ENCODE measurements at regions not wholly inside any gene's neighbourhood (a gene's known extent, or its start where the extent isn't known, plus 50 kb on each side); places are given as distances from the start of the nearest gene placed in this dataset.
"Not testable (repeated sequence)": the region's sequence is repeated elsewhere in the genome, so short reads cannot be mapped to it uniquely, and the experiment has no call there.

- 82% methylated on average over 5 of the region's 5 CpGs for WGBS
- no peak overlapping the region for H3K4me3 ChIP-seq
- H3K36me3 ChIP-seq = no peaks in the 10 kb centered on the region
- intact Hi-C loops (cut with DNase I) = no loop called here
- DNase-seq (ENCODE audit: extremely low spot score) = no peak
- no peak for TF ChIP-seq POLR2AphosphoS5 (IDR thresholded peaks at IDR 0.05)
- TF ChIP-seq EP300 (IDR thresholded peaks at IDR 0.05) = no peak
- TF ChIP-seq POLR2A (IDR thresholded peaks at IDR 0.05; ENCODE audit: low read depth) = no peak
- TF ChIP-seq CTCF (IDR thresholded peaks at IDR 0.05) = no peak
- H3K27ac ChIP-seq (replicated peaks in 1 of 4) = no peak overlapping the region
- H3K27me3 ChIP-seq = no peaks in the 10 kb centered on the region
- H3K9me3 ChIP-seq = no peaks in the 10 kb centered on the region
- H3K4me1 ChIP-seq = no peaks in the 10 kb centered on the region
These were observed 641.1 kb downstream of the TMEM182 start for GRCh38 chr2:103402944-103403343.

DNA sequence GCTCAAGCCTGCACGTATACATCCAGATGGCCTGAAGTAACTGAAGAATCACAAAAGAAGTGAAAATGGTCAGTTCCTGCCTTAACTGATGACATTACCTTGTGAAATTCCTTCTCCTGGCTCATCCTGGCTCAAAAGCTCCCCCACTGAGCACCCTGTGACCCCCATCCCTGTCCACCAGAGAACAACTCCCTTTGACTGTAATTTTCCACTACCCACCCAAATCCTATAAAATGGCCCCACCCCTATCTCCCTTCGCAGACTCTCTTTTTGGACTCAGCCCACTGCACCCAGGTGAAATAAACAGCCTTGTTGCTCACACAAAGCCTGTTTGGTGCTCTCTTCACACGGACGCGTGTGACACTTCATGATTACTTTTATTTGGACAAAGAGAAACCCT is 641.6 kb downstream of the TMEM182 start:
- intact Hi-C loops (cut with DNase I); H3K36me3 ChIP-seq; DNase-seq (ENCODE audit: extremely low spot score); H3K27ac ChIP-seq (replicated peaks in 1 of 4); H3K4me1 ChIP-seq; H3K4me3 ChIP-seq; H3K9me3 ChIP-seq; H3K27me3 ChIP-seq: not testable (repeated sequence)
- 91% methylated on average over 5 of the region's 5 CpGs for WGBS

GRCh38 chr2:103410221-103410620 is 648.4 kb downstream of the TMEM182 start:
- intact Hi-C loops (cut with DNase I) = no loop called here
- 91% methylated on average over 4 of the region's 4 CpGs for WGBS
- no peaks in the 10 kb centered on the region for H3K9me3 ChIP-seq
- no peaks in the 10 kb centered on the region for H3K27me3 ChIP-seq
- TF ChIP-seq POLR2AphosphoS5 (IDR thresholded peaks at IDR 0.05) (no peak), EP300 (IDR thresholded peaks at IDR 0.05) (no peak), POLR2A (IDR thresholded peaks at IDR 0.05; ENCODE audit: low read depth) (no peak), CTCF (IDR thresholded peaks at IDR 0.05) (no peak)
- no peak overlapping the region for H3K4me3 ChIP-seq
- DNase-seq (ENCODE audit: extremely low spot score) = no peak
- no peaks in the 10 kb centered on the region for H3K36me3 ChIP-seq
- H3K27ac ChIP-seq (replicated peaks in 1 of 4) = no peak overlapping the region
- no peaks in the 10 kb centered on the region for H3K4me1 ChIP-seq

- Histone ChIP-seq H3K4me3 (no peak overlapping the region), H3K4me1 (no peaks in the 10 kb centered on the region), H3K27me3 (no peaks in the 10 kb centered on the region), H3K9me3 (peaks cover 0 to 5% (median 0%) of the 10 kb centered on the region in 4 donors), H3K27ac (replicated peaks in 1 of 4) (no peak overlapping the region), H3K36me3 (no peaks in the 10 kb centered on the region)
- no peak for DNase-seq (ENCODE audit: extremely low spot score)
- 69% methylated on average over 2 of the region's 2 CpGs for WGBS
- TF ChIP-seq POLR2AphosphoS5 (IDR thresholded peaks at IDR 0.05) (no peak), POLR2A (IDR thresholded peaks at IDR 0.05; ENCODE audit: low read depth) (no peak), CTCF (IDR thresholded peaks at IDR 0.05) (no peak), EP300 (IDR thresholded peaks at IDR 0.05) (no peak)
- intact Hi-C loops (cut with DNase I) = no loop called here
These were observed 657.7 kb downstream of the TMEM182 start for GRCh38 chr2:103419506-103419905.

DNA sequence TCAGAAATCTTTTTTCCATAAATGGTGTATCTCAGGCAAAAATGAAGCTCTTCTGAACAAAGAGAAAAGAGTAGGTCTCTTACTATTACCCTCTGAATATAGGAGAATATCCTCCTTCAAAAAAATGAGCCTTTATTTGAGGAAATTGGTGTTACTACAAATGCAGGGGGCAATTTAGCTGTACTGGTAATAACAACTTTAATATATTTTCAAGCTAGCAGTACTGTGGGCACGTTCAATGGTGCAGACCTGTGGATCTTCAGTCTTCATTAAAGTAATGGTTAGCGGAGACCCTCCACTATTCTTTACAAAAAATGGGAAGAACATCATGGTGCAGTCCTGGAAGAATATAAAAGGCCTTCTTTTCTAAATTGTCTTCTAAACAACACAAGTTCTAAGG is 661.3 kb downstream of the TMEM182 start:
- Histone ChIP-seq H3K9me3 (peaks cover 0 to 4% (median 0%) of the 10 kb centered on the region in 4 donors), H3K27ac (replicated peaks in 1 of 4) (no peak overlapping the region), H3K4me3 (no peak overlapping the region), H3K36me3 (no peaks in the 10 kb centered on the region), H3K4me1 (no peaks in the 10 kb centered on the region), H3K27me3 (no peaks in the 10 kb centered on the region)
- TF ChIP-seq POLR2AphosphoS5 (IDR thresholded peaks at IDR 0.05) = no peak
- no peak for TF ChIP-seq POLR2A (IDR thresholded peaks at IDR 0.05; ENCODE audit: low read depth)
- no peak for TF ChIP-seq CTCF (IDR thresholded peaks at IDR 0.05)
- no peak for TF ChIP-seq EP300 (IDR thresholded peaks at IDR 0.05)
- no peak for DNase-seq (ENCODE audit: extremely low spot score)
- intact Hi-C loops (cut with DNase I) = no loop called here
- whole genome bisulfite sequencing = 80% methylated on average over 2 of the region's 2 CpGs
